Stimulated activated CD4-positive, alpha-beta T cell treated with anti-CD3 and anti-CD28 coated beads, Interleukin-4, amount 100 ng/mL, for 1 hour (primary cell): ENCODE measurements at regions not wholly inside any gene's neighbourhood (a gene's known extent, or its start where the extent isn't known, plus 50 kb on each side); places are given as distances from the start of the nearest gene placed in this dataset.
"Not testable (repeated sequence)": the region's sequence is repeated elsewhere in the genome, so short reads cannot be mapped to it uniquely, and the experiment has no call there.

Source experiments
- DNase-seq: peaks from one replicate; pipeline ENCODE4 v3.0.0-alpha.2; 2020

DNA sequence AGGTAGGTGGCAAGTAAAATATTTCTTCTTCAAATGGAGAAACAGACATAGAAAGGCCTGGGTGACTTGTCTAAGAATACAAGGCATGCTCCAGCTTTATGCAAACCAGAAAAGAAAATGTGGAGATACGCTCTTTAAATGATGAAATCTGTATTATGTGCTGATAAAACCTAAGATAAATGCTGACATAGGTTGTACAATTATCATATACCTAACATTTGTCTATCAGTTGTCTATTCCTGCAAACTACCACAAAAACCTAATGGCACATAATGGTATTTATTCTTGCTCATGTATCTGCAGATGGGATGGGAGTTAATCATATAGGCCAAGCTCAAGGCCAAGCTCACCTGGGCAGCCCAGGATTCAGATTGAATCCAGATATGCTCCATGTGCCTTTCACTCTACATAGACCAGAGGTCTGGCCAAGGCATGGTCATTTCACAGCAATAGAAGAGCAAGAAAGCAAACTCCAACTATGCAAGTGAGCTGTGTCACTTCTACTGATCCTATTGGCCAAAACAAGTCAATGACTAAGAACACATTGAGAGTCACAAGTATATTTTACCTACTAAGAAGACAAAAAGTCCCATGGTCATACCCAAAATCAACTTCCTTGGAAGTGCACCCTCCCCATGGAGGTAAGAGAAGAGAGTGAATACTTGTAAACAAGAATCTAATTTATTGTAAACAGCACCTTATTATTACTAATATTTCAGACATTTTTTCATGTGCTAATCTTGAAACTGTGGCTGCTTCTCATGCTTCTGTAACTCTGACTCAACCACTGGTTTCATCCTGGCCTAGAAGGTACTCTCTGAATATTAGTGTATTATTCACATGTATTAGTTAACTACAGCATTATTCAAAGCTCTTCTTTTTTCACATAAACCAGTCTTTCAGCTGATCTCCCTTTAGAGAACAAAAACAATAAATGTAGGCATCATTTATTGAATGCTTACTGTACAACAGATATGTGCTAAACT is 270.7 kb upstream of the SOX9 start:
- no peak for DNase-seq

DNA sequence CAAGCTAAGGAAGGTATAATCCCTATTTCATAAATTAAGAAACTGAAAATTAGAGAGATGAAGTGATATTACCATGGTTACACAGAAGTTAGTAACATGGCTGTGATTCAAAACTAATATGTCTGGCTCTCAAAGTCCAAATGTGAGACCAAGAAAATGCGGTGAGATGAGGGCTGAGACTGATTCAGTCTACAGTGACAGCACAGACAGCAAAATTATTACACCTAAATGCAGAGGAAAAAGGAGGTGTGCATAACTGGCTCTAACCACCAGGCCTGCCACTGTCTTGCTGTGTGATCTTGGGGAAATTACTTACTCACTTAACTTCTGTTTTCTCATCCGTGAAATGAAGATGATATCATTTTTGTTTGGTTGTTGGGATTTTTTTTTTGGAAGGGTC is 270.0 kb upstream of the SOX9 start:
- DNase-seq, result no peak

DNA sequence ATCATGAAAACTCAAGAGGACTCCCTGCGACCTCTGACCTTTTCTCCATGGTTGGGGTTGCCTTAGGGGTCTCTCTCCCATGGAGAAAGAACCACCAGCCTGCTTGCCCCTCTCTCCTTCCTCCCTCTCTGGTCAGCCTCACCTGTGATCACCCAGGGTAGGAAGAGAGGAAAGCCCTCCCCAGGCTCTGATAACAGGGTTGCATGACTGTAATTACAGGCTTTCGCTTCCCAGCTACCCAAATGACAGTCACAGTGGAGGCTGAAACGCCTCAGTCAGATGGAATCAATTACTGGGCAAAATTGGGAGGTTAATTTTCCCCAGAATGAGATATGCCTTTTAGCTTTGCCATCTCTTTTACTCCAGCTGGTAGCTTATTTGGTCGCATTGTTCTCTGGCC is 265.8 kb upstream of the SOX9 start:
- no peak for DNase-seq

DNA sequence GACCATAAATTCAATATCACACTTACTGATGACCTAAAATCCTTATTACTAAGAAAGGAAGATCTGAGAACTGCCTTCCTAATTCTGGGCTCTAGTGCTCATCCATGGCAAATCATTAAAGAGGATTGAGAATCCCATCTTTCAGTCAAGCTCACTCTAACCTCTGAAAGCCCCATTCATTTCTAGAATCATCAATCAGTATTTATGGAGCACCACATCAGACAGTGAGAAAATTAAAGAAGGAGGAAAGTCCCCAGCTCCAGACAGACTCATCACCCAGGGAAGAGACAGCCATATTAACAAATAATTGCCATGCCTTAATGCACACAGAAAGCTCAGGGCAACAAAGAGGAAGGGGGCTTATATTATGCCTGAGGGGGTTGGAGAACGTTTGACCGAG is 256.1 kb upstream of the SOX9 start:
- no peak for DNase-seq

DNA sequence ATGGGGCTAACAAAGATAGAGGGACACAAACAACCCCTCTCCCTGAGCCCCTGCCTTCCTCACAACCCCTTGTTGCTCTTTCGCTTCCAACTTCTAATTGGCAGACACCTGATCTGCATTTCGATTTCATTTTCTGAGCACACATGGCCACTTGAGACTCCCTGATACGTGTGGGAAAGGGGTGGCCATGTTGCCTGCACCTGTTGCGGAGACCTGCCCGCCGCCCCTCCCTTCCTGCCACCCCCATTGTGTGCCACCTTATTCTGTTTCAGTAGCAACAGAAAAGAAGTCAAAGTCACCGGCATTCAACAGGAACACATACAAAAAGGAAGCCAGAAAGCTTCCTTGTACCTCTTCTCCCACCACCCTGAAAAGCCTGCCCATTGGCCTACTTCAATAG is 254.7 kb upstream of the SOX9 start:
- no peak for DNase-seq

DNA sequence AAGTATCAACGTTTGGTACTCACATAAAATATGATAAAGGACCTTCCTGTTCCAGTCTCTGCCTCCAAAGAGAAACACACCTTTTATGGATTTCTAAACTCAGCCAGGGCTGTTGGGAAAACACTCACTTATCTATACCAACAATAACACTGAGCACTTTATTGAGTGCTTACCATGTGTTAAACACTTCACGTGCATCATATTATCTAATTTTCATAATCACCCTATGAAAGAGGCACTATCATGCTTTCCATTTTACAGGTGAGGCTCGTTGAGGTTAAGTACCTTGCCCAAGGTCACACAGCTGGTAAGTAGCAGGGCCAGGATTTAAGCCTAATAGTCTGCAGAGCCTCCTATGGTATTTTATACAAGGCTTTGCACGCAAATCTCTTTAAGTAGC is 251.5 kb upstream of the SOX9 start:
- DNase-seq, result no peak

DNA sequence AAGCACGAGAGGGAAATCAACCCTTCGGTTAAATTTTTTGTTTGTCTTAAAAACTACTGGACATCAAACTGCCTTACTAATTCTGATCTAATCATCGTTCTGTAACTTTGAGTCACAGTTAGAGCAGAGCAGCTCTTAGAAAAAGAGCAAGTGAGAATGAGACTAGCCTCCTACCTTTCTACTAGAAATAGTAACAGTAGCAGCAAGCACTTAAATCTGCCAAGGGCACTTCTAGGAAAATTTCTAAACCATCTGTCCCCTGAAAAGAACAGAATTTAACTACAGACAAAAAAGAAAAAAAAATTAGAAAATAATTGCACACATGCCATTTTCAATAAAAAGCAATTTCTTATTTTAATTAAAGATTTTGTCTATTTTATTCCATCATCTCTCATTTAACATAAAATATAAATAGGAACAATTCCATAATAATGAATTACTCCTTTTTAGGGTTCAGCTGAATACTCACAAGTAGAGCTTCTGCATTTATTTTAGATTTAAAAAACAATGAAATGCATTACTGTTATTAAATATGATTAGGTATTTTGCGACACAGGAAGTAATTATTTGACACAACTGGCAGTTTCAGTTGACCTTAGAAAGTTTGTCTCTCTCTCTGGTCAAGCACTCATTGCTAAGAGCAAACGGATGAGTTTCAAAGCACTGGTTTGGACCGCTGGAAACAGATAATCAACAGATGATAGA is 250.8 kb upstream of the SOX9 start:
- DNase-seq, result no peak

DNA sequence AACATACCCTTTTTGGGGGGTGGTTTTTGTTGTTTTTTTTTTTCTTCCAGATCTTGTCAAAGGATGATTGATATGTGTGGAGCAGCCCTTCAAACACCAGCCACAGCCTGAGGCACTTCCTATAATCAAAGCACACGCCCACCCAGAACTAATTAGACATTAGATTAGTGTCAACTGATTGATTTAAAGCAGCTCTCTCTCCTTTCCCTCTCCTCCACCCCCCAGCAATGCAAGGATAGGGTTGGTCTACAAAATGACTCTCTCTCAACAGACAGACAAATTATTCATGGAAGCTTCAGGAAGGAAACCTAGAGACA is 250.3 kb upstream of the SOX9 start:
- DNase-seq, result no peak

DNA sequence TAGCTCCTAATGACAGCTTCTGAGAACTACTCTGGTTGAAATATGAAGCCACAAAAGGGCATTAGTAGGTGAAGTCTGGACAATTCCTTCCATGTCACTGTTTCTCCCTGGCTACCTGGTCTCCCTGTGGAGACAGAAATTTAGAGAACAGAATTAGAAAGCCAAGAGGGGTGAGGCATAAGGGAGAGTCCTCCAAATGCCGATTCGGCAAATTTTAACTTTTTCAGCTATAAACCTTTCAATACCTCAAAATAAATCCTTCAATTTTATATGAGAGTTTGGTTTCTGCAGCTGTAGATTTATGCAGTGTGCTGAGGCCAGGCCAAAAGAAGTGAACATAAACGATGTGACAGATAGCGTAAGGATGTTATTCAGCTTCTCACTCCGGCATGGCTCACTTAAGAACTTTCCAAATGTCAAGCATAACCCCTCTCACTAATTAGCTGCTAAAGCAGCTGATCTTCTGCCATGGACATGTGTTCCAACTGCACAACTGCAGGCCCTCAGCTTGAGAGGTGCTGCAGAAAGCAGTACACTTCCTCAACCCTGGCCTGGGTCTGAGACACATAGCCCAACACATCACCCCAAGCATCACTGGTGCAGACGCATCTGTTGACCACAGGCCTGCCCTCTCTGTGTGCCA is 247.9 kb upstream of the SOX9 start:
- no peak for DNase-seq

DNA sequence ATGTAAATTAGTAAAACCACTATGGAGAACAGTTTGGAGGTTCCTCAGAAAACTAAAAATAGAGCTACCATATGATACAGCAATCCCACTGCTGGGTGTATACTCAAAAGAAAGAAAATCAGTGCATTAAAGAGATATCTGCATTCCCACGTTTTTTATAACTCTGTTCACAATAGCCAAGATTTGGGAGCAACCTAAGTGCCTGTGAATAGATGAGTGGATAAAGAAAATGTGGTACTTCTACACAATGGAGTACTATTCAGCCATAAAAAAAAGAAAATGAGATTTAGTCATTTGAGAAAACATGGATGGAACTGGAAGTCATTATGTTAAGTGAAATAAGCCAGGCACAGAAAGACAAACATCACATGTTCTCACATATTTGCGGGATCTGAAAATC is 246.0 kb upstream of the SOX9 start:
- not testable (repeated sequence) for DNase-seq

DNA sequence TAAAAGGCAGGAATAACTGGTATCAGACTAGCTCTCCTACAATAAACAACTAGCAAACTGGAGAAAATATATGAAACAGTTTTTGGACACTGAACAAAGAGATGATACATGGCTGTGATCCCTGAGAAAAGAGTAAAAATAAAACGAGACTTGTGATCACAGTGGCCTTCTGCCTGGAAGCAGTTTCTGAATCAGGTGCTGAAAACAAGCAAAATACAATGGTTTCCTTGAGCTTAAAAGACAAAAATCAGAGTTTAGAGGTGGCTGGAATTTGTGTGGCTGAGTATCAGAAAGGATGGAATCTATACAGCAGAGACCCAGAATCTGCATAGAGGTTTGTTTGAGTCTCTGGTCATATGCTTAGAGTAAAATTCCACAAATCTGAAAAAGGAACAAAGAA is 242.5 kb upstream of the SOX9 start:
- DNase-seq, result no peak

DNA sequence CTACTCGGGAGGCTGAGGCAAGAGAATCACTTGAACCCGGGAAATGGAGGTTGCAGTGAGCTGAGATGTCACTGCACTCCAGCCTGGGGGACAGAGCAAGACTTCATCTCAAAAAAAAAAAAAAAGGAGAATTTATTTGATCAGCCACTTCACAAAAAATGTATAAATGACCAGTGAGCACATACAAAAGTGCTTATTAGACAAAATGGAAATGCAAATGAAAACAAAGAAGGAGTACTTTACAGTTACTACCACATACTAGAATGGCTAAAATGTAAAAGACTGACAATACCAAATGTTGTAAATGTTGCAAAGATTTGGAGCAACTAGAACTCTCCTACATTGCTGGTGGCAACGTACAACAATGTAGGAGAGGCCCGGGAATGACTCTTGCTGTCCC is 241.8 kb upstream of the SOX9 start:
- no peak for DNase-seq

DNA sequence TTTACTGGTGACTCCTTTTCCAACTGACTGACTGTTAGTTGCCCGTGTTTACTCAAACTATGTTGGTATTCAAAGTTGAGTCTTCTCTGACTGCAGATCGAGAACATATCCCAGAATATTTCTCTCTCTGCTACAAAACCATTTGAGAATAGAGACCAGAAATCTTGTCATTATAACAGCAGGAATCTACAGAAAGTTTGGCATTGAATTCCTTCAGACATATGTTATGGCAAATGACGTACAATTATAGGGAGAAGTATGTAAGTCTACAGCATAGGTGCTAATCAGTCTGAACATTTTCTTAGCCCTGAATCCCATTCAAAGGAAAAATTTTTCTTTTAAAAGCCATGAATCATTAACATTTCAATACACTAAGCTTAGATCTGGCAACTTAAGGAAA is 239.8 kb upstream of the SOX9 start:
- DNase-seq, result no peak

DNA sequence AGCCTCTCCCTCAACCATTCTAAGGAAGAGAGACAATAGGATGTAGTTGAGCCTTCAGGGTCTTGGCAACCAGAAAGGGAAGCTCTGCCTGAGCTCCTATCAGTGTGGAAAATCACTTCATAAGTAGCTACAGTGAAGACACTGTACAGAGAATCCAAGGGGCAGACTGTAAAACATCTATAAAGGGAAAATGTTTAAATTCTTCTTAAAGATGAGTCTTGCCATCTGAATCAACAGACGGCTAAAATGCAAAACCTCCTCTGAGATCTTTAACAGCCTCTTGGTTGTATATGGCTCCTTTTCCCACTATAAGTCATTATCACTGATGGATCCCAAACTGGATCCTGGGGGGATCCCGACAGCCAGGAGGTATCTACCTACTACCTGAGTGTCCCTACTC is 239.2 kb upstream of the SOX9 start:
- DNase-seq, result no peak

DNA sequence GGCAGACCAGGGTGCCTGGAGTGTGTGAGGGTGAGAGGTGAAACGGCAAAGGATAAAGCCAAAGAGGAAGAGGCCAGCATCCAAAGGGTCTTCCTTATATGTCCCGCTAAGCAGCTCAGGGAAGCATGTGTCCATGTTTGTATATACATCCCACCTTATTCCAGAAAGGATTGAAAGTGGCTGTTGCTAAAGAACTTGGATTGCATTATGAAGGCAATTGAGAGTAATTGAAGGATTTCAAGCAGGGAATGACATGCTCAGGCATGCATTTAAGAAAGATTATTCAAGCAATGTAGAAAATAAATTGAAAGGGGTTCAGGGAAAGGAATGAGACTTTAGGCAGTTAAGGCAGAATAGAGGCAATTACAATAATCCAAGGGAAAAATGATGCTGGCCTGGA is 237.6 kb upstream of the SOX9 start:
- DNase-seq, result no peak

DNA sequence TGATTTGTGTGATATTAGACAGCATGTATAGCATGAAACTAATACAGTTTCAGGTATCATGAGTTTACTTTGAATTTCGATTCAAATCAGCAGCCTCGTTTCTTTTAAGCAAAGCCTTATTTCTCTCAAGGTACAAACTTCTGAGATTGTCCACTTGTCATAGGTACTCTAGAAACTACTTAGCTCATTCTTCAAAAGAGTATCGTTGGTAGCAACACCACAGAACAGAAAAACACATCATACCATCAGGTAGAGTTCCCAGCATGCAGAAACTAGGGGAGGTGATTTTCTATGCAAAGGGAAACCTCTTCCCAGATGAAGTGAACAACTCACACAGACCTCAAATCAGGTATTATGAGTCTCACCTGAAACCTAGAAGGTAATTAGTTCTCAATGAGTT is 237.0 kb upstream of the SOX9 start:
- DNase-seq, result no peak

DNA sequence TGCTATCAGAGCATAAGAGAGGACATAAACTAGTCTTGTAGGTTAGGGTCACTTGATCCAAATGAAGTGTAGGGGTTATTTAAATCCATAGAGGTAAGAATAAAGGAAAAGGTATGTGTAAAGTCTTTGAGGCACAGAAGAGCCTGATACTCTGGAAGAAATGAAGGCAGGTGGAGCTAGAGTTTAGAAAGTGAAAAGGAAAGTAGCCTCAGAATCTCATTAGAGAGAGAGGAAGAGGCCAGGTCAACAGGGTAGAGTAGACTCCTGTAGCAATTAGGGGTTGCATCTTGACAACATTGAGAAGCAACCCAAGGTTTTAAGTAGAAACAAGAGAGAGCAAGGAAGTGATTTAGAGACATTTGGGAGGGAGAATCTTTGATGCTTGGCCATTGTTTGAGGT is 235.2 kb upstream of the SOX9 start:
- DNase-seq, result no peak

DNA sequence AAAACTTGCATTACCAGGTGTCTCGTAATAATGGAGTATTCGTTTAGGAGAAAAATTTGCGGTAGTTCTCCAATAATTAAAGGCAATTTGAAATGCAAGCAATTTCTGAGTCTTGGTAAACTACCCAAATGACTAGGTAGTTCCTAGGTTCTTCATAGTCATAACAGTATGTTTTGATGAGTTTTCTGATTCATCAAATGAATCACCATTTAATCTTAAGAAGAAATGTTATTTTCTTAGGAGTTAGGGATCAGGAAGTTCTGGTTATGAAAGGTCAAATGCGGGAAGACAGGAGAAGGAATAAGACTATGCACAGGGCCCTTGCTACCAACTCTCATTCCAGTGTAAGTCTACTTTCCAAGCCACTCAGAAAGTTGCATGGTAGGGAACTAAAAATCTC is 221.5 kb upstream of the SOX9 start:
- no peak for DNase-seq

DNA sequence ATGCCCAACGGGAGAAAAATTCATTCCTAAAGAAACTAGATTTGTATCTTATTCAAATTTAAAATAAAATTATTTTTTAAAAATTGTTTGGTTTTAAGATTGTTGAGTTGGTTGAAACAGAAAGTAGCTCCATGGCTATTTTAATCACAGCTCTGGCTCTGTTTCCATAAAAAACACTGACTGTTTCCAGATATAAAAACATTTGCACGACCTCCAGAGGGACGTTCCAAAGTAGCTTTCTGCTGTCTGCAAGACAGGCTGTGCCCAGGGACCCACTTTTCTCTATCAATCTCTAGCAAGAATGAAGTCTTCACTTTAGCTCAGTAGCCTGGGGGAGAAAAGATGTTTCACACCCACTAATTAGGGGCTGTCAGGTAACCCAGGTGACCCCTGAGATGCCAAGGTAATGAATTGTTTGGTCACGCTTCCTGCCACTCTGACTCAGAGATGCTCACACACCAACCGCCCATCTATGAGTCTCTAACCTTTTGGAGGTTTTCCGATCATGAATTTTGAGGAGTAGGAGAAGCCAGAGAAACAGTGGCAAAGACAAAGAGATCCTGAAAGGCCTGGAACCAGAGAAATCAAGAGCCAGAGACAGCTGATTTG is 220.1 kb upstream of the SOX9 start:
- no peak for DNase-seq

DNA sequence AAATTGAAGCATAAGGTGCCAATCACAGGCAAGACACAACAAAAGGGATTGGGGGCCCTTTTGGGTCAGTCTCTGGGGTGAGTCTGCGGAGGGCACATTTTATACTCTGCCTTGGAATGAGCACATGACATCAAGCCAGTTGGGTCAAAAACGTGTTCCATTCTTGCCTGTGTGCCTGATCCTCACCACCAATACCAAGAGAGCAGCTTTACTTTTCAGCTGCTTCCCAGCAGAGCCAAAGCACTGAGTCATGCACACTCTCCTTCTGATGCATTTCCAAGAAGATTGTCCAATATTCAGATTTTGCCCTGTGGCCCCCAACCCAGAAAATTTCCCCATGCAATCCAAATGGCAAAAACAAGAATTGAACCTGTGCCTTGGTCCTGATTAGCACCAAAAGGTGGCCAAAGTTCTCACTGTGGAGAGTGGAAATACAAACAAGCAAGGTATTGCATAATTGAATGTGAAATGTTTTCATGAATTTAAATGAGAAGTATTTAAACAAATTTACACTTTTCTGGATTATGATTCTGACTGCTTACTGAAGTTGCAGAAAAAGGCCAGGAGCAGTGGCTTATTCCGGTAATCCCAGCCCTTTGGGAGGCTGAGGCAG is 217.8 kb upstream of the SOX9 start:
- DNase-seq, result no peak

DNA sequence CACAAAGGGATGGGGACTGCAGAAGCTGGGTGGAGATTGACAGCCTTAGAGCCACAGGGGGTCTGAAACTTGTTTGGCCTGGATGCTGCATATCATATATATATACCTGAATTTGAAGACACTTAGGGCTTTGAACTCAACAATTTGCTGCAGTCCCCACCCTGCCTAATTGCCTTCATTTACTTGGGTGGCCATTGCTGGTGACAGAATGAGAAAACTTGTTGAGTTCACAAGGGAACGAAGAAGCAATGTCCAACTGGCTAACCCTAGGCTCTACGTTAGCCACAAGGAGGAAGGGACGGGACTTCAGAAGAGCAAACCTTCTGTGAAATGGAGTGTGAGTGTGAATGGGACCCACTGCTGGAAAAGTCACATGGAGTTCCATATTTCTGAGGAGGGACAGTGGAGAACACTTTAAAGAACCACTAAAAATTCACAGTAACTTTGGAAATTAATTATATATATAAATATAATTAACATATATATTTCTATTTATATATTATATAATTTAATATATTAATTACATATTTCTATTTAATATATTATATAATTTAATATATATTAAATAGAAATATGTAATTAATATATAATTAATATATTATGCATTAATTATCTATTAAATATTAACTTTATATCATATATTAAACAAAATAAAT is 215.3 kb upstream of the SOX9 start:
- no peak for DNase-seq

DNA sequence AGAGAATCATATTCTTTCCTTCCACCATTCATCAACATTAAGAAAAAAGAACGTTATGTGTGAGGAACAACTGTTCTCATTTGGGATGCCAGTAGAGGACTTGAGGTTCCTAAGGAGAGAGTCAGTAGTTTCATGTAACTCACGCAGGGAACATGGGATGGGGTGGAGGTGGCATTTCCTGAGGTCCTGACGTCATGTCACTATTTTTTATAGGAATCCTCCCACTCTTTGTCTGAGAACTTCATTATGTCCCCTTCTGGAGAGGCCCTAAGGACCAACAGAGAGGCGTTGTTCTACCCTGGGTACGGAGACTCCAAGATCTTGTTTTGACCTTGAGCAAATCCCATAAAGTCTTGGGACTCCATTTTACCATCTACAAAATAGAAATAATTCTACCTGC is 211.7 kb upstream of the SOX9 start:
- no peak for DNase-seq

DNA sequence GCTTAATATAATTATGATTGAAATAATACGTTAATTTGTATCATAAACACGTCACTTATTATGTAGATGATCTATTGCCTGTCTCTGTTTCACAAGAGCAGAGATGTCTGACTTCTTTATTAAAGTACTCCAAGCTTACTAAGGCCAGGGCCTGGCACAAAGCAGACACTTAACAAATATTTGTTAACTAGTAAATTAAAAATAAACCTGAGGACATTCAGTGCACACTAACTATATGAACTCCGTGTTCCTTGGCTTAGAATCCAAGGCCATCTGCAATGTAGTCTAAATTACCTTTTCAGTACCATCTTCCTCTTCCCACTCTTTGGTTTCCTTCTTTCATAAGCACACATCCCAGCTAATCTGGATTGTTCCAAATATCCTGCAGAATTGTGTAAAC is 210.8 kb upstream of the SOX9 start:
- DNase-seq, result no peak
